Activated CD8-positive, alpha-beta T cell treated with anti-CD3 and anti-CD28 coated beads for 36 hours (primary cell): ENCODE measurements at regions not wholly inside any gene's neighbourhood (a gene's known extent, or its start where the extent isn't known, plus 50 kb on each side); places are given as distances from the start of the nearest gene placed in this dataset.

ENCODE experiments used
- ATAC-seq: fragments of 200-7000 bp; cut with Tn5 transposase; one replicate; pipeline ENCODE4 v1.10.0; 2021; ENCODE audit warnings: mild to moderate bottlenecking, moderate library complexity
- CTCF ChIA-PET: fragments of 350-600 bp; sonication (Branson Sonifier 250); formaldehyde crosslinking; loops from one replicate; lab custom pipeline; 2021; ENCODE audit warnings: antibody characterized with exemption; lab: Charles Lee
- POLR2A ChIA-PET: fragments of 350-600 bp; sonication (Branson Sonifier 250); formaldehyde crosslinking; loops from one replicate; lab custom pipeline; 2021; ENCODE audit warnings: antibody characterized with exemption; lab: Charles Lee
- DNase-seq: peaks from one replicate; pipeline ENCODE4 v3.0.0-alpha.2; 2020
- H3K27ac Mint-ChIP-seq: one replicate; pipeline ENCODE4 v1.8.0; 2021; ENCODE audit warnings: mild to moderate bottlenecking, mixed read lengths
- H3K27me3 Mint-ChIP-seq: one replicate; pipeline ENCODE4 v1.8.0; 2021; ENCODE audit warnings: mixed read lengths
- H3K36me3 Mint-ChIP-seq: one replicate; pipeline ENCODE4 v1.8.0; 2021; ENCODE audit warnings: low read depth, mixed read lengths
- H3K4me1 Mint-ChIP-seq: one replicate; pipeline ENCODE4 v1.8.0; 2021; ENCODE audit warnings: low read depth, mixed read lengths
- H3K4me3 Mint-ChIP-seq: one replicate; pipeline ENCODE4 v1.8.0; 2021; ENCODE audit warnings: mild to moderate bottlenecking, moderate library complexity, mixed read lengths
- H3K9me3 Mint-ChIP-seq: one replicate; pipeline ENCODE4 v1.8.0; 2021; ENCODE audit warnings: mixed read lengths
- CTCF ChIP-seq: fragments of 200-600 bp; IDR thresholded peaks from one replicate; pipeline ENCODE4 v1.8.0; 2022; ENCODE audit warnings: antibody characterized with exemption, mild to moderate bottlenecking
- intact Hi-C: fragments of 100-400 bp; cut with micrococcal nuclease; formaldehyde crosslinking; loops from one replicate; pipeline ENCODE4 v1.10.0; 2022

- no peak for ATAC-seq
- H3K9me3 Mint-ChIP-seq, result no peaks in the 10 kb centered on the region
- TF ChIP-seq CTCF, result no peak
- DNase-seq, result no peak
- peaks cover 4% of the 10 kb centered on the region for H3K4me1 Mint-ChIP-seq
- ChIA-PET CTCF (no interaction called here), POLR2A (no interaction called here)
- H3K27ac Mint-ChIP-seq, result no peak overlapping the region
- no peak overlapping the region for H3K4me3 Mint-ChIP-seq
- H3K36me3 Mint-ChIP-seq, result no peaks in the 10 kb centered on the region
- H3K27me3 Mint-ChIP-seq, result peaks cover 3% of the 10 kb centered on the region
- intact Hi-C loops, result no loop called here
Observed at GRCh38 chr5:74034733-74035132, 408.7 kb downstream of the ARHGEF28 start.

- H3K4me1 Mint-ChIP-seq, result peaks cover 4% of the 10 kb centered on the region
- ATAC-seq (no peak), DNase-seq (no peak)
- no peaks in the 10 kb centered on the region for H3K36me3 Mint-ChIP-seq
- H3K9me3 Mint-ChIP-seq, result no peaks in the 10 kb centered on the region
- no peak for TF ChIP-seq CTCF
- ChIA-PET CTCF (no interaction called here), POLR2A (no interaction called here)
- peaks cover 3% of the 10 kb centered on the region for H3K27me3 Mint-ChIP-seq
- no peak overlapping the region for H3K4me3 Mint-ChIP-seq
- H3K27ac Mint-ChIP-seq, result no peak overlapping the region
- intact Hi-C loops, result no loop called here
Observed at GRCh38 chr5:74032617-74033016, 406.6 kb downstream of the ARHGEF28 start.

GRCh38 chr5:74031536-74031935, 405.5 kb downstream of the ARHGEF28 start:
- intact Hi-C loops, result no loop called here
- H3K27me3 Mint-ChIP-seq, result peaks cover 3% of the 10 kb centered on the region

GRCh38 chr5:74030821-74031220, 404.8 kb downstream of the ARHGEF28 start:
- ATAC-seq, result no peak
- H3K27ac Mint-ChIP-seq, result no peak overlapping the region
- no peak for TF ChIP-seq CTCF
- H3K27me3 Mint-ChIP-seq, result peaks cover 3% of the 10 kb centered on the region
- ChIA-PET CTCF (interaction anchor here (1.4 kb wide), 1 partner anchor 44 kb away, joined by 4 read pairs; no protein-coding TSS in a partner anchor), POLR2A (no interaction called here)
- peaks cover 4% of the 10 kb centered on the region for H3K4me1 Mint-ChIP-seq
- no peaks in the 10 kb centered on the region for H3K36me3 Mint-ChIP-seq
- no peak for DNase-seq
- intact Hi-C loops, result no loop called here
- no peaks in the 10 kb centered on the region for H3K9me3 Mint-ChIP-seq
- H3K4me3 Mint-ChIP-seq, result no peak overlapping the region

More at GRCh38 chr5:74031536-74031935, 405.5 kb downstream of the ARHGEF28 start:
- DNase-seq (no peak), ATAC-seq (no peak)
- no peaks in the 10 kb centered on the region for H3K9me3 Mint-ChIP-seq
- no peak overlapping the region for H3K27ac Mint-ChIP-seq
- H3K4me3 Mint-ChIP-seq, result no peak overlapping the region
- POLR2A ChIA-PET, result no interaction called here
- CTCF ChIA-PET, result interaction anchor here (1.4 kb wide), 1 partner anchor 44 kb away, joined by 4 read pairs; no protein-coding TSS in a partner anchor
- no peaks in the 10 kb centered on the region for H3K36me3 Mint-ChIP-seq
- H3K4me1 Mint-ChIP-seq, result peaks cover 4% of the 10 kb centered on the region
- TF ChIP-seq CTCF, result no peak

GRCh38 chr5:74030371-74030770, 404.4 kb downstream of the ARHGEF28 start:
- no peak for DNase-seq
- CTCF ChIA-PET, result no interaction called here
- no peaks in the 10 kb centered on the region for H3K4me1 Mint-ChIP-seq
- no peak for ATAC-seq
- no peak overlapping the region for H3K27ac Mint-ChIP-seq
- peaks cover 5% of the 10 kb centered on the region for H3K27me3 Mint-ChIP-seq
- TF ChIP-seq CTCF, result no peak
- H3K9me3 Mint-ChIP-seq, result no peaks in the 10 kb centered on the region
- H3K4me3 Mint-ChIP-seq, result no peak overlapping the region
- intact Hi-C loops, result no loop called here
- POLR2A ChIA-PET, result no interaction called here
- H3K36me3 Mint-ChIP-seq, result no peaks in the 10 kb centered on the region
